ENCODE measurements at regions not wholly inside any gene's neighbourhood (a gene's known extent, or its start where the extent isn't known, plus 50 kb on each side); places are given as distances from the start of the nearest gene placed in this dataset.
A peak's percentile ranks its signal among the peaks of the same experiment; 100 is the strongest.

DNA sequence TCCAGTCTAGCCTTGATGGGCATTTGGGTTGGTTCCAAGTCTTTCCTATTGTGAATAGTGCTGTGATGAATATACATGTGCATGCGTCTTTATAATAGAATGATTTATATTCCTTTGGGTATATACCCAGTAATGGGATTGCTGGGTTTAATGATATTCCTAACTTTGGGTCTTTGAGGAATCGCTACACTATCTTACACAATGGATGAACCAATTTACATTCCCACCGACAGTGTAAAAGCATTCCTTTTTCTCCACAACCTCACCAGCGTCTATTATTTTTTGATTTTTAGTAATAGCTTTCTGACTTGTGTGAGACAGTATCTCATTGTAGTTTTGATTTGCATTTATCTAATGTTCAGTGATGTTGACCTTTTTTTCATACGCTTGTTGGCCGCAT is 1040.1 kb downstream of the MAT2B start:
- TF ChIP-seq, protein P1, sequence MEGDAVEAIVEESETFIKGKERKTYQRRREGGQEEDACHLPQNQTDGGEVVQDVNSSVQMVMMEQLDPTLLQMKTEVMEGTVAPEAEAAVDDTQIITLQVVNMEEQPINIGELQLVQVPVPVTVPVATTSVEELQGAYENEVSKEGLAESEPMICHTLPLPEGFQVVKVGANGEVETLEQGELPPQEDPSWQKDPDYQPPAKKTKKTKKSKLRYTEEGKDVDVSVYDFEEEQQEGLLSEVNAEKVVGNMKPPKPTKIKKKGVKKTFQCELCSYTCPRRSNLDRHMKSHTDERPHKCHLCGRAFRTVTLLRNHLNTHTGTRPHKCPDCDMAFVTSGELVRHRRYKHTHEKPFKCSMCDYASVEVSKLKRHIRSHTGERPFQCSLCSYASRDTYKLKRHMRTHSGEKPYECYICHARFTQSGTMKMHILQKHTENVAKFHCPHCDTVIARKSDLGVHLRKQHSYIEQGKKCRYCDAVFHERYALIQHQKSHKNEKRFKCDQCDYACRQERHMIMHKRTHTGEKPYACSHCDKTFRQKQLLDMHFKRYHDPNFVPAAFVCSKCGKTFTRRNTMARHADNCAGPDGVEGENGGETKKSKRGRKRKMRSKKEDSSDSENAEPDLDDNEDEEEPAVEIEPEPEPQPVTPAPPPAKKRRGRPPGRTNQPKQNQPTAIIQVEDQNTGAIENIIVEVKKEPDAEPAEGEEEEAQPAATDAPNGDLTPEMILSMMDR (IDR thresholded peaks at IDR 0.05; ENCODE audit: insufficient read depth, low read depth, low read length, missing control alignments), result no peak
- H3K4me3 ChIP-seq (ENCODE audit: low read length), result no peak overlapping the region
- no peak for DNase-seq (ENCODE audit: low read depth)

DNA sequence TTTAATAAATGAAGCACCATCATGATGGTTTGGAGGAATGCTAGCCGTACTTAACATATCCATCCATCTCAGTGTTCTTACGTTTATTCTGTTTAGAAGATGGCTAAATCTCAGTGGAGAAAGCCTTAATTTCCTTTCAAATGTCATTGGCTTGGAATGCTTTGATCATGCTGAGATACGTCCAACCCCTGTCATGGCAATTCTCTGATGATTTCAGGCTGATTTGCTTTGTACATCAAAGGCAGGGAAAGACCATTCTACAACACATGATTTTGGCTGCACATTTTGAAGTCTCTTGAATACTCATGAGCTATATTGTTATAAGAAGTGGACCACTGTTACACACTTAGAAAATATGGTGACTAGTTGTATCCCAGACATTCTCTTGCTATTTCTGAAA is 1048.4 kb downstream of the MAT2B start:
- TF ChIP-seq, protein P1 (IDR thresholded peaks at IDR 0.05; ENCODE audit: insufficient read depth, low read depth, low read length, missing control alignments), result no peak
- DNase-seq (ENCODE audit: low read depth), result no peak
- H3K4me3 ChIP-seq (ENCODE audit: low read length), result no peak overlapping the region

GRCh38 chr5:164555809-164556208 is 1050.4 kb downstream of the MAT2B start:
- H3K4me3 ChIP-seq (ENCODE audit: low read length), result no peak overlapping the region
- peak; percentile 61 for DNase-seq (ENCODE audit: low read depth)
- TF ChIP-seq, protein P1 (IDR thresholded peaks at IDR 0.05; ENCODE audit: insufficient read depth, low read depth, low read length, missing control alignments), result no peak

DNA sequence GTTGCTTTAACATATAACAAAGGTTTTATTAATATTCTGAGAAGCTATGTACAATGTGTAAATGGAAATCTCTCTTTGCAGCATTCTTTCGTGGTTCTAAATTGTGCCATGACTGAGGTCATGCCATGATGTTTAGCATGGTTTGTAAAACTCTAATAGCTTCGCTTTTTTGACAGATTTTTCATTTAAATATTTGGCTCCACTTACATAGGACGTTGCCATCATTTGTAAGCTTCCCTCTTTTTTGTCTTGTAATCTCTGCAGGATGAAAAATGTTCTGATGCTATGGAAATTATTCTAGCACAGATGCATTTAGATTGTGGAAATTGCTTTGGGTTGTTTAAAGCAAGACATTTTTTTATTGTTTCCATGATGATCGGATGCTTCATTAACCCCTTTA is 1054.8 kb downstream of the MAT2B start:
- H3K4me3 ChIP-seq (ENCODE audit: low read length), result no peak overlapping the region
- TF ChIP-seq, protein P1 (IDR thresholded peaks at IDR 0.05; ENCODE audit: insufficient read depth, low read depth, low read length, missing control alignments), result no peak
- no peak for DNase-seq (ENCODE audit: low read depth)

DNA sequence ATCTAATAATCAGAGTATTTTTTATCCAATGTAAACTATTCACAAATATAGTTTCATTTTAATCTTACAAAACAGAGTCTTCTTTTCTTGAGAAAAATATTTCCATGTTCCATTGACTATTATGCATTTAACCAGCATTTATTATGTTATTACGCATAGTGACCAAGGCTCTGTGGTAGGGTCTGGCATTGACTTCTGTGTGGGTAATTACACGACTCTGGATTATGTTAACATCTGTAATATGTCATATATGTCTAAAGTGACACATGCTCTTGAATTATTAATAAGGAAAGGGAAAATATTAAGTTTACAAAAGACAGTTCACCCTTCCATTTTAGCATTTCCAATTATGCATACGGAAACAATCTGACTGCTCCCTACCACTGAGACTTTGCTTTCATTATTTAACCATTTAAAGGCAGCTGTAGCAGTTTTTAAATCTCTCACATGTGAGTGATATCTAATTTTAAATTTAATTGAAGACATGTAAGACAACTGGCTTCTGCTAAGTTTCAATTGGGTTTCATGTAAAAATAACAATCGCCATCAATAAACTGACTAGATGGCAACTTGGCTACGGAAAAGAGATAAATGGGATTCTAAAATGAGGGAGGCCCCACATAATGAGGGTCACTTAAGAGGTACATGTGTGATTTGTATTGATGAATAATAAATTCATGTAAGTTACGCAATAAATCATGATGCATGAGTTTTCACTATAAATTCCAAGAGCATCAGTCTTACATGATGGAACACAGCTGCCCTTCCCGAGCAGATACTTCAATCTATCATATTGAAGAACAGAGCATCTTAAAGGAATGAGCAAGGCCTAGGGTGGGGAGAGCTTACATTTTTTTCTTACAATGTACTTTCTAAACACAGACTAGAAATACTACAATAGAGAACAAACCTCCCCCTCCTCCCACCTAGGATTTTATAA is 1056.8 kb downstream of the MAT2B start:
- DNase-seq (ENCODE audit: low read depth), result peak; percentile 35
- TF ChIP-seq, protein P1 (IDR thresholded peaks at IDR 0.05; ENCODE audit: insufficient read depth, low read depth, low read length, missing control alignments), result no peak

DNA sequence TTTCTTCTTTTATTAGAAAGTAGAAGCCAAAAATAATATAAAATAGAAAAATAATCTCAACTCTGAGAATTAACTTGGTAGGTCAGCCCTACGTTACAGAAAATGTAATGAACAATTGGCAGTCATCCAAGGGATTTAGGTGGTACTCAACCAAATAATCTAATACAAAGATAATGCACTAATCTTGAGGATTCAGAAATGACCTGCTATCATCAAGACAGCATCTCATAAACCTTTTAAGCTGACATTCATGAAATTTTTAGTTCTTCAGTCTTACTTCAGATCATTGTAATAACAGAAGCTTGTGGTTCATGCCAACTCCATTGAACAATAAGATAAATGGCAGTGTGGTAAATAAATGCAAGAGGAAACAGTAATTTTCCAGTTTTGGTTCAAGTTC is 1058.0 kb downstream of the MAT2B start:
- TF ChIP-seq, protein P1 (IDR thresholded peaks at IDR 0.05; ENCODE audit: insufficient read depth, low read depth, low read length, missing control alignments), result no peak
- no peak for DNase-seq (ENCODE audit: low read depth)
- no peak overlapping the region for H3K4me3 ChIP-seq (ENCODE audit: low read length)

More for the DNA sequence above, 1056.8 kb downstream of the MAT2B start:
- no peak overlapping the region for H3K4me3 ChIP-seq (ENCODE audit: low read length)
